Retinal pigment epithelial cell (primary cell): ENCODE measurements at regions not wholly inside any gene's neighbourhood (a gene's known extent, or its start where the extent isn't known, plus 50 kb on each side); places are given as distances from the start of the nearest gene placed in this dataset.

Experiments
- DNase-seq: peaks from one replicate; pipeline ENCODE4 v3.0.0-alpha.2; 2010; ENCODE audit warnings: low read depth
- H3K4me3 ChIP-seq: 2 replicates; pipeline ENCODE4 v1.5.1; 2011; ENCODE audit warnings: mild to moderate bottlenecking, low read length, control low read depth, moderate library complexity
- CTCF ChIP-seq: conservative IDR thresholded peaks from 2 replicates; pipeline ENCODE4 v1.5.1; 2011; ENCODE audit warnings: low read depth, low read length, control low read depth, inconsistent platforms

GRCh38 chr7:12111422-12112405 lies 99.4 kb upstream of the TMEM106B start:
- no peak for DNase-seq
- H3K4me3 ChIP-seq: peak overlapping the region; percentile 52
- TF ChIP-seq CTCF: peak; percentile 30

GRCh38 chr7:12117170-12117569 lies 93.9 kb upstream of the TMEM106B start:
- no peak for TF ChIP-seq CTCF
- no peak for DNase-seq
- no peak overlapping the region for H3K4me3 ChIP-seq

GRCh38 chr7:12119620-12120303 lies 91.3 kb upstream of the TMEM106B start:
- H3K4me3 ChIP-seq: no peak overlapping the region
- no peak for DNase-seq
- no peak for TF ChIP-seq CTCF

- H3K4me3 ChIP-seq: no peak overlapping the region
- no peak for DNase-seq
- TF ChIP-seq CTCF: no peak
Observed at GRCh38 chr7:12120632-12121031, 90.5 kb upstream of the TMEM106B start.

- DNase-seq: no peak
Observed at GRCh38 chr7:12123172-12123571, 87.9 kb upstream of the TMEM106B start.

GRCh38 chr7:12124028-12124427 lies 87.1 kb upstream of the TMEM106B start:
- DNase-seq: no peak
- no peak overlapping the region for H3K4me3 ChIP-seq
- TF ChIP-seq CTCF: no peak

More at GRCh38 chr7:12123172-12123571, 87.9 kb upstream of the TMEM106B start:
- no peak overlapping the region for H3K4me3 ChIP-seq
- no peak for TF ChIP-seq CTCF
